ENCODE measurements at regions not wholly inside any gene's neighbourhood (a gene's known extent, or its start where the extent isn't known, plus 50 kb on each side); places are given as distances from the start of the nearest gene placed in this dataset.
"Not testable (repeated sequence)": the region's sequence is repeated elsewhere in the genome, so short reads cannot be mapped to it uniquely, and the experiment has no call there.

DNA sequence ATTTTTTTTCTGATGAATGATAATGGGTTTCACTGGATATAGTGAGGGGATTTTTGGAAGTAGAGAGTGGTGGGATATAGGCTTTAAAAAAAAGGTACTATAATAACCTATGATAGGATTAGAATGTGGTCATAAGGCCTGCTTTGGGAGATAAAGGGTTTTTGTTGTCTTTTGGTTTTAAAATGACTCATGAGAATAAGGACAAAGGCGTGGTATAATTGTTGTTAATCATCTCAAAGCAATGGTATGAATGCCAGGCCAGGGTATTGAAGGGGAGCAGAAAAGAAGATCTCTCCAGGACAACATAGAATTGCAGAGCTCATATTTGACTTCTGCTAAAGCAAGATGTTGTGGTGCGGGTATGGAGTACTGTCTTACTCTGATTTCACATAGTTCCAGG lies 579.4 kb downstream of the JRKL start:
- in situ Hi-C loops (cut with MboI; ENCODE audit: low sequenced_read_pairs) = no loop called here

DNA sequence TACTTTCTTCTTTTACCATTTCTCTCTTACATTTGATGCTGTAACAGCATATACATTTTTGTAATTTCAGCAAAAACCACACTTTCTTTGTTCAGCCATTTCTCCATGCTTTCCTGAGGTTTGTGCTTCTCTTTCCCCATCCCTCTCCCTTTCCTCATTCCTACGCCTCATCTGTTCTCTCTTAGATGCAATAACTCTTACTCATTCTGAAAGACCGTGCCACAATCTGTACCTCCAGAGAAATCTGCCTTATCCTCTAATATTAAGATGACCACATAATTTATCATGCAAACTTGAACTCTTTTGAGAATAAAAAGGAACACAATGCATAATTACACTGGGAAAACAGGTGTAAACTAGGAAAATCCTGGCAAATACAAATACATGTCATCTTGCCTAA lies 588.9 kb downstream of the JRKL start:
- in situ Hi-C loops (cut with MboI; ENCODE audit: low sequenced_read_pairs) = no loop called here

DNA sequence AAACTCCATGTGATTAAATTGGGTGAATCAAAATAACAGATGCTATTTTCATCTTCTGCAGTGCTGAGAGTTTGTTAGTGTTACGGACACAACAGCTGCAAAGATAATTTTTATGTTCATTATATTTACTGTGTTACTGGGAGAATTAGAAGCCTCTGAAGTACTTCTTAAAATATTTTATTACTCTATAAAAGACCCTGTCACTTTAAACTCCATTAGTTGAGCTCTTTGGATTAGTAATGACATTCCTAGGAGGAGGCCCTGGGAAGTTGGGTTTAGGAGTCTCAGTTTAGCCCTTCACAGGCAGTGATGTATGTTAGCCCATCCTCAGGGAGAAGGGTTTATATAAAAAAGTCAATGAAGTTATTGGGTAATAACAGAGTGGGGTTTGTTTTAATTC lies 596.7 kb downstream of the JRKL start:
- in situ Hi-C loops (cut with MboI; ENCODE audit: low sequenced_read_pairs) = no loop called here

DNA sequence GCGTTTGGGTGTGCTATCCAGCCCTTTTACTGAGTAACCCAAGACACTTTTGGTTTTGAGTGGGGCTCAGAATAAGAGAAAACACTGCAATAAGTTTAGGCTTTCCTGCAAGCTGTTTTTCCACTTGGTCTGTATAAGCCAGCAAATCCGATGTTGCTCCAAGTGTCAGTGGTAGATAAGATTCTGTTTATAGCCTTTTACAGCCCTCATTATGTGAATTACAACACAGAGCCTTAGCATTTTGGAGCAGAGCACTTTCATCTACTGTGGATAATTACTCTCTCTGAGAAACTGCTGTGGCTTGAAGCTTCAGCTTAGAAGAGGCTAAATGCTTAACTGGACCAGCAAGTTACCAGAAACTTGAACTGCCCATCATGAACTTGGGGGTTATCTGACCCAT lies 601.1 kb downstream of the JRKL start:
- in situ Hi-C loops (cut with MboI; ENCODE audit: low sequenced_read_pairs) = no loop called here

DNA sequence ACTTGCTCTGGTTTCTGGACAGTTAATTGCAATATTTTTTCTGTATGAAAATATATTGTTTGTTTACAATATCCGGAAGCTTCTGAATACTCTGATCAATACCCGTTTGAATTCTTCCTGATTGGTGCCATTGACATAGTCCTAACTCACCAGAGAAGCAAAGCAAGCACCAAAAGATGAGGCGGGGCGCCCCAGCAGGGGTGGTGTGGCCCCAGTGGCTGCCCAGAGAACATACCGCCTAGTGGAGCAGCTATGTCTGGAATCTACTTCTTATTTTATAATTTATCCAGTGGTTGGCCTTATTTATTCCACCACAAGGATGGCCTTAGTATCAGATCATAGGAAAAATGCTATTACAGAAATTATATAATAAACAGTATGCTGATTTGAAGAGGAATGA lies 610.7 kb downstream of the JRKL start:
- in situ Hi-C loops (cut with MboI; ENCODE audit: low sequenced_read_pairs) = no loop called here

DNA sequence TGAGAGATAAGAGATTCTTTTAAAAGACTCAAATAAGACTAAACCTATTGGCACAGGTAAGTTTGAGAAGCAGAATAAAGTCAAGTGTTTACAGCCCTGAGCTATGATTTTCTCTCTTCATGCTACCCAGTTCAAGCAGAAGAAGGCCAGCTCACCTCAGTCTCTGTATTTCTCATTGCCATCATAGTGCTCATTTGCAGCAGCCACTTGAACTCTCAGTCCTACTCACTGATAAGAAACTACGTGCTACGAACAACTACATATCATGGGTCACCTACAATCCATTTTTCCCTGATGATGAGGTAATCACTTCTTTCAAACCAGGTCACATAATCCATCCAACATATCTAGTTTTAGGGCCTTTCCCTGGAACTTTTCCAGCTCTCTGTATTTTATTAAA lies 617.5 kb downstream of the JRKL start:
- in situ Hi-C loops (cut with MboI; ENCODE audit: low sequenced_read_pairs) = no loop called here

DNA sequence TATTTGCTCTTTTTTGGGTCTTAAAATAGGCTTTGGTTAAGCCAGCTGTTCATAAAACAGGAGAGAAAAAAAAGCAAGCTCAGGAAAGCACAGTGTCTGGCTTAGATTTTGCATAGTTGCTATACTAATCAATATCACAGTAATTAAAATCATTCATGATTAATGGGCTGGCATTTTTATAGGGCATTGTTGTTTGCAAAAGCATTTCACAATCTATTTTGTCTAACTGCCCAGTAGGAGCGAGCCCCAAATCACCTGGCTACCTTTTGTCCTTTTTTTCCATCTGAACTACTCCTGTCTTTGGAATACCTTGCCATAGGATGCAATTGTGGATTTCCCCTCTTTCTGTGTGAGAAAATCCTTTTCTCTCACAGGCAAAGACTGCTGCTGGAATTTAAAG lies 619.8 kb downstream of the JRKL start:
- in situ Hi-C loops (cut with MboI; ENCODE audit: low sequenced_read_pairs) = no loop called here

DNA sequence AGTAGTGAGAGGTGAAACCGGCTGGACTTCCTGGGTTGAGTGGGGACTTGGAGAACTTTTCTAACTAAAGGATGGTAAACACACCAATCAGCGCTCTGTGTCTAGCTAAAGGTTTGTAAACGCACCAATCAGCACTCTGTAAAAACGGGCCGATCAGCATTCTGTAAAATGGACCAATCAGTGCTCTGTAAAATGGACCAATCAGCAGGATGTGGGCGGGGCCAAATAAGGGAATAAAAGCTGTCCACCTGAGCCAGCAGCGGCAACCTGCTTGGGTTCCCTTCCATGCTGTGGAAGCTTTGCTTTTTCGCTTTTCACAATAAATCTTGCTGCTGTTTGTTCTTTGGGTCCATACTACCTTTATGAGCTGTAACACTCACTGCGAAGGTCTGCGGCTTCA lies 621.2 kb downstream of the JRKL start:
- in situ Hi-C loops (cut with MboI; ENCODE audit: low sequenced_read_pairs) = not testable (repeated sequence)

DNA sequence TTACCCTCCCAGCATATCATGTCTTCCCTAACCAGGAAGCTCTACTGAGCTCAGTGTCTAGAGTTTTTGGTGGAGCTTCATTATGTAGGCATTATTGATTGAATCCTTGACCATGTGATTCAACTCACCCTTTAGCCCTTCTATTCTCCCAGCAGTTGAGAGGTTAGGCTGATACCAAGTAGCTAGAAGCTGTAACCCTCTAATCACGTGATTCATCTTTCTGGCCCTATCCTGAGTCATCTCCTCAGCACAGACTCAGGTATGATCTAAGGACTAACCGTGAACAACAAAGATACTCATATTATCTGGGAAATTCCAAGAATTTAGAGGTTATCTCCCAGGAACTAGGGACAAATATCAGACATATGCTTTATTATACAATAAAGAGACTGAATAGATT lies 625.5 kb downstream of the JRKL start:
- in situ Hi-C loops (cut with MboI; ENCODE audit: low sequenced_read_pairs) = no loop called here

DNA sequence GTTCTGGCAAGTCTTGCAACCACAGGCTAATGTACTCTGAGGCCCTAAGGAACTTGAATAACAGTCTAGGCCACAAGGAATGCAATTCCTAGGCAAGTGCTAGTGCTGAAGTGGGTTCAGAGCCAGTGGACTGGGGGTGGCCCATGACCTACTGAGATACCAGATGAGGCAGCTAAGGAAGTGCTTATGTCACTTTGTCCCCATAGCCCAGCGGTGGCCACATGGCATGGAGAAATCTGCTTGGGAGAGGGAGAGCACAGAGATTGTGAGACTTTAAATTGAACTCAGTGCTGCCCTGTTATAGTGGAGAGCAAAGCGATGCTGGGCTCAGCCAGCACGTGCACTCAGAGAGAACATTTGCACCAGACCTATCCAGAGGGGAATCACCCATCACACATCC lies 629.5 kb downstream of the JRKL start:
- in situ Hi-C loops (cut with MboI; ENCODE audit: low sequenced_read_pairs) = no loop called here

DNA sequence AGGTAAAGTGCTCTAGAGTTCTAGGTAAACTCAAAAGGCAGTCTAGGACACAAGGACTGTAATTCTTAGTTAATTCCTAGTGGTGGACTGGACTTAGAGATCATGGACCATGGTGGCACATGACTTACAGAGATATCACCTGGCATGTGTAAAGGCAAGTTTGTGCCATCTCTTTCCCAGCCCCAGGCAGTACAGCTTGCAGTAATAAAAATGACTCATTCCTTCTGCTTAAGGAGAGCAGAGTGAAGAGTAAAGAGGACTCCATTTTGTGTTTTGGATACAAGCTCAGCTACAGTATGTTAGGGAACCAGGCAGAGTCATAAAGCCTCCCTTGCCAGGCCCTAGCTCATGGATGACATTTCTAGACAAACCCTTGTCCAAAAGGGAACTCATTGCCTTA lies 629.9 kb downstream of the JRKL start:
- in situ Hi-C loops (cut with MboI; ENCODE audit: low sequenced_read_pairs) = no loop called here

DNA sequence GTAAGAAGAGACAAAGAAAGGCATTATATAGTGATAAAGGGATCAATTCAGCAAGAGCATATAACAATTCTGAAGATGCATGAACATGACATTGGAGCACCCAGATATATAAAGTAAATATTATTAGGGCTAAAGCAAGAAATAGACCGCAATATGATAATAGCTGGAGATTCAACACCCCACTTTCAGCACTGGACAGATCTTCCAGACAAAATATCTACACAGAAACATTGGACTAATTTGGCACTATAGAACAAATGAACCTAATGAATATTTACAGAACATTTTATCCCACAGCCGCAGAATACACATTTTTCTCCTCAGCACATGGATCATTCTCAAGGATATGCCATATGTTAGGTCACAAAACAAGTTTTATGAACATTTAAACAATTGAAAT lies 633.1 kb downstream of the JRKL start:
- in situ Hi-C loops (cut with MboI; ENCODE audit: low sequenced_read_pairs) = no loop called here

DNA sequence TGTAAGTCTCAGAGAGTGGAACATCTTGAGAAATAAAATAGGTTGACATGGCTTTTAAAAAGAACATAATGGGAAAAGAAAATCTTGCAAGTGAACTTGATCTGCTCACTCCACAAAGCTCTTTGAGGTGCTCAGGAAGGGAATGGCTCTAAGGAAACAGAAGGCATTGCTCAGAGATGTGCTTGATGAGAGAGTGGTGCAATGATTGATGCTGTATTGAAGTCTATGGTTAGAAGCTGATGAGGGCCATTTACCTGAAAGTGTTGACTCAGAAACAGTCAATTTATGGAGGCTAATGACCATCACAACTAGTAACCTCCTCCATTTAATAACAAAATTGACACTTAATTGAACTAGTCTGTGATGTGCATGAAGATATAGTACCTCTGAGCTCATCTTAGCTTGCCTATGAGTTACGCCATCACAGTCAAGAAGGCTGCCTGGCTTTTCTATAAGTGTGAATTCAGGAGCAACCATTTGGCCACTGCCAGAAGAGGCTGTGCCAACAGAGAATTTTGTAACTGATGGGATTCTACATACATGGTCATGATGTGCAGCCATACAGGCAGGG lies 639.1 kb downstream of the JRKL start:
- in situ Hi-C loops (cut with MboI; ENCODE audit: low sequenced_read_pairs) = no loop called here

DNA sequence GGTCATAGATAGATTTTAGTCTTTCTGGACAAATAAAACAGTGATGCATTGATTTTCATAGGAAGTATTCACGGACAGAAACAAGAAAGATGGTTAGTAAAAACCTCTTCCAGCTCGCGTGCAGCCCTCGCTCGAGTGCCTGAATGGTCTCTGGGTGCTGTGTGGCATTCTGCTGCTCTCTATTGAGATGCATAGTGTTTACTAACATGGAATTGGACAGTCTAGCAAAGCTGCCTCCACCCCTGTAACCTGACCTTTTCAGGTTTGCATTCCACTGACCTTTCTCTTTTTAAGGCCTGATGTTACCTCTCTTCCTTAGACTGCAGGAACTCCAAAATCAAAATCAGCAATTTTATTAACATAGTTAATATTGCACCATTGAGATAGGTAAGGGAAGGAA lies 643.4 kb downstream of the JRKL start:
- in situ Hi-C loops (cut with MboI; ENCODE audit: low sequenced_read_pairs) = no loop called here

DNA sequence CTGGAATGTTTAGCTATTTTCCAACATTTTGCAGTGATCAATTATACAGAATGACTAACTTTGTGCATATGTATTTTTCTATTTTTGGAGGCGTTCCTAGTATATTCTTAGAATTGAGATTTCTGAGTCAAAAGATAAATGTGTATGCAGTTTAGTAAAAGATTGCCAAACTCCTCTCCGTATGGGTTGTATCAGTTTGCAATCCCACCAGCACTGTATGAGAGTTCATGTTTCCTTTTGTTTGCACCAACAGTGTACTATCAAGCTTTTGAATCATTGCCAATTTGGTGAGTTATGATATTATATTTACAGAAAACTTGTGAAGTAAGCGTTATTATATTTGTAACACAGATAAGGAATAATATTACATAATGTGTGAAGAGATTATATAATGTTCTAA lies 658.7 kb downstream of the JRKL start:
- in situ Hi-C loops (cut with MboI; ENCODE audit: low sequenced_read_pairs) = no loop called here

DNA sequence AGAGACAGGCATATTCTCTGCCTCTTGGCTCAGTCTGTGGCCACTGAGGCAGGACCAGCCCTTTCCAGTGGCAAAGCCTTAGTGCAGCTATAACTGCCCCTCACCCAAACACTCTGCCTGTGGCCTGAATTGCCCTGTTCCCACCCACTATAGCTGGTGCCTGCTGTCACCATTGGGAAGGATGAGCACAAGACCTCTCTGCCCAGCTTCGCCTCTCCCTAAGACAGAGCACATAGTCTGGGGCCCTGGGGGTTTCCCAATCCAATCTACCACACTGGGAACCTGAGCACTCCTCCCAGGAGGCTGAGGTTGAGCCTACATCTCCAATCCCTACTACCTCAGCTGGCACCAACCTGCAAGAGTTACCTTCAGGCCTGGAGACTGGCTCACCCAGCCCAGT lies 670.4 kb downstream of the JRKL start:
- in situ Hi-C loops (cut with MboI; ENCODE audit: low sequenced_read_pairs) = no loop called here

DNA sequence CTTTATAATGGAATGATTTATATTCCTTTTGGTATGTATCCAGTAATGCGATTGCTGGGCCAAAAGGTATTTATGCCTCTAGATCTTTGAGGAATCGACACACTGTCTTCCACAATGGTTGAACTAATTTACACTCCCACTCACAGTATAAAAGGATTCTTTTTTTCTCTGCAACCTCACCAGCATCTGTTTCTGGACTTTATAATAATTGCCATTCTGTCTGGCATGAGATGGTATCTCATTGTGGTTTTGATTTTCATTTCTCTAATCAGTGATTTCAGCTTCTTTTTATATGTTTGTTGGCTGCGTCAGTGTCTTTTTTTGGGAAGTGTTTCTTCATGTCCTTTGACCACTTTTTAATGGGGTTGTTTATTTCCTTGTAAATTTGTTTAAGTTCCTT lies 679.3 kb downstream of the JRKL start:
- in situ Hi-C loops (cut with MboI; ENCODE audit: low sequenced_read_pairs) = no loop called here

DNA sequence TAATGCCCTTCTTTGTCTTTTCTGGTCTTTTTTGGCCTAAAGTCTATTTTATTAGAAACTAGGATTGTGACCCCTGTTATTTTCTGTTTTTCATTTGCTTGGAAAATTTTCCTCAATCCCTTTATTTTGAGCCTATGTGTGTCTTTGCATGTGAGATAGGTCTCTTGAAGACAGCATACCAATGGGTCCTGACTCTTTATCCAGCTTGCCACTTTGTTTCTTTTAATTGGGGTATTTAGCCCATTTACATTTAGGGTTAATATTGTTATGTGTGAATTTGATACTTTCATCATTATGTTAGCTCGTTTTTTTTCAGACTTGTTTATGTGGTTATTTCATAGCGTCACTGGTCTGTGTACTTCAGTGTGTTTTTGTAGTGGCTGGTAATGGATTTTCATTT lies 682.6 kb downstream of the JRKL start:
- in situ Hi-C loops (cut with MboI; ENCODE audit: low sequenced_read_pairs) = no loop called here

DNA sequence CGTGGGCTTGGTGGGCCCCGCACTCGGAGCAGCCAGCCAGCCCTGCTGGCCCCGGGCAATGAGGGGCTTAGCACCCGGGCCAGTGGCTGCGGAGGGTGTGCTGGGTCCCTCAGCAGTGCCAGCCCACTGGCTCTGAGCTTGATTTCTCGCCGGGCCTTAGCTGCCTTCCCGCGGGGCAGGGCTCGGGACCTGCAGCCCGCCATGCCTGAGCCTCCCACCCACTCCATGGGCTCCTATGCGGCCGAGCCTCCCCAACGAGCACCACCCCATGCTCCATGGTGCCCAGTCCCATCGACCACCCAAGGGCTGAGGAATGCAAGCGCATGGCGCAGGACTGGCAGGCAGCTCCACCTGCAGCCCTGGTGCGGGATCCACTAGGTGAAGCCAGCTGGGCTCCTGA lies 686.9 kb downstream of the JRKL start:
- in situ Hi-C loops (cut with MboI; ENCODE audit: low sequenced_read_pairs) = not testable (repeated sequence)

DNA sequence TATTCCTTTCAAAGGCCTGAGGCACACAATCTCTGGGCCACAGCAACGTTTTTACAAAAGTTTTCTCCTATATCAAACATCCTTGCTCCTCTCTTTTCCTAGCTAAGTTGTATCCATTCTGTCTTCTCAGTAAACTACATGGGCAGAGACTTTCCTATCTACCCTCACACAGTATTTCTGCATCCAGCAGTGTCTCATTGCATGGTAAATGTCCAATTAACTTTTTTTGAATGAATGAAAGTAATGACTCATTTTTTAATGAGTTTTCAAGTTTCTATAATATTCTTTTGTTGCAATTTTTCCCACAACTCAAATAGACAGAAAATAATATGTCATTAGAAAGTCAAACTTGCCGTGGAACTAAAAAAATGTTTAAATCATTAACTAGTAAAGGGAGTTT lies 688.6 kb downstream of the JRKL start:
- in situ Hi-C loops (cut with MboI; ENCODE audit: low sequenced_read_pairs) = no loop called here

DNA sequence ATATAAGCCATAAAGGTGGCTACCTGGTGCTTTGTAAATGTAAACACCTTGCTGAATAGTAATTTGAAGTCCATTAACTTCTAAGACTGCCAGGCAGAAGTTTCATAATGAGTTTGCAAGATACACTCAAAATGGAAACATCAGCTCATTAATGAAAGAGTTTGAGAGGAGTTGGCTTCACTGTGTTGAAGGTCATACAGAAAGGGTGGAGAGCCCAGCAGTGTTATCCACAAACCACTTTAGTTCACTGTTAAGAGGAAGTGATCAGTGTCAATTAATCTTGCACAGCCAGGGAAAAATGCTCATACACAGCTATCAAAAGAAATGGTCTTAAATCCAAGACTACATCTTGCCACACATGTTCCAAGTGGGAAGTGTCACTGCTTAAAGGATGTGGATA lies 689.4 kb downstream of the JRKL start:
- in situ Hi-C loops (cut with MboI; ENCODE audit: low sequenced_read_pairs) = no loop called here

DNA sequence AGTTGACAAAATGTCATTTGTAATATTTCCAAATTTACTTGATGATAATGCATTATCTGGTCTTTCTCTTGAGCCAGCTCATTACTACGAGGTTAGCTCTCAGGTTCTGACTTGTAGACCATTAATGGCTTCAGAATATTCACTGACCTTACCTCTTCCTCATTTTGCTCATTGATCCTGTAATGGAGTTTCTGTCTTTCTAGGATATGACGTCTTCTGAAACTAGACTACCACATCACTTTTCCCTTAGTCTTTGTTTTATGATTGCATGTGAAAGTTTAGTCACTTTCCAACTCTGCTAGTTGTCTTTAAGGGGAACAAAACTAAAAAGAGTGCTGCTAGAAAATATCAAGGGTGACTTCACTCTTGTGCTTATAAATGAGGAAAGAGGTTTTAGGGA lies 697.6 kb downstream of the JRKL start:
- in situ Hi-C loops (cut with MboI; ENCODE audit: low sequenced_read_pairs) = no loop called here

DNA sequence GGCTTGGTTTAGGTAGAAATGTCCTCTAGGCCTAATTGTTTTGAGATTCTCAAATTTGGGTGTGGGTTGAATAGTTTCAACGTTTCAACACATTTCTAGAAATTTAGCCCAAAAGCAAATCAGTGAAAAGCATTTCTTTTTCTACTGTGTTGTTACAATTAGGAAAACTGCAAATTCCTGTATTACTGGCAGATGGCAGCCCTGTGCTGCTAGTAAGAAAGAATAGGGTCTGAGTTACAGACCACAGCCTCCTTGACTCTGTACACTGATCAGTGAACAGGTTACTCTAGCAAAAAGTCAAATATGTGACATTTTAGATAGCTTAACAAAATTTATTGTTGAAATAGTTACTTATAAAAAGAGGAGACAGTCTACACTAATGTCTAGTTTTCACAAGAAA lies 703.0 kb downstream of the JRKL start:
- in situ Hi-C loops (cut with MboI; ENCODE audit: low sequenced_read_pairs) = no loop called here

DNA sequence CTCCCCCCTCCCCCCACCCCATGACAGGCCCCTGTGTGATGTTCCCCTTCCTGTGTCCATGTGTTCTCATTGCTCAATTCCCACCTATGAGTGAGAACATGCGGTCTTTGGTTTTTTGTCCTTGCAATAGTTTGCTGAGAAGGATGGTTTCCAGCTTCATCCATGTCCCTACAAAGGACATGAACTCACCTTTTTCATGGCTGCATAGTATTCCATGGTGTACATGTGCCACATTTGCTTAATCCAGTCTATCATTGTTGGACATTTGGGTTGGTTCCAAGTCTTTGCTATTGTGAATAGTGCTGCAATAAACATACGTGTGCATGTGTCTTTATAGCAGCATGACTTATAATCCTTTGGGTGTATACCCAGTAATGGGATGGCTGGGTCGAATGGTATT lies 712.4 kb downstream of the JRKL start:
- in situ Hi-C loops (cut with MboI; ENCODE audit: low sequenced_read_pairs) = not testable (repeated sequence)

All from HL-60/S4 treated with phorbol 12-myristate 13-acetate at 8.2 ng/mL for 4 days and 3 days (cell line).